GM23338 (cell line): ENCODE measurements at regions not wholly inside any gene's neighbourhood (a gene's known extent, or its start where the extent isn't known, plus 50 kb on each side); places are given as distances from the start of the nearest gene placed in this dataset.

Source experiments
- ATAC-seq: fragments of 200-7000 bp; cut with Tn5 transposase; 3 replicates; pipeline ENCODE4 v1.9.1; 2020
- DNase-seq: peaks from one replicate; pipeline ENCODE4 v3.0.0-alpha.2; 2015; ENCODE audit warnings: low spot score
- H2AFZ ChIP-seq: fragments of 200-600 bp; sonication (generic); 2 replicates; pipeline ENCODE4 v1.8.0; 2016; ENCODE audit warnings: antibody characterized with exemption, mild to moderate bottlenecking, moderate library complexity
- H3F3A ChIP-seq: fragments of 200-600 bp; sonication (generic); replicated peaks from 2 replicates; pipeline ENCODE4 v1.8.0; 2017; ENCODE audit warnings: antibody characterized with exemption, mixed run types, low read depth
- H3K27ac ChIP-seq: fragments of 200-600 bp; sonication (generic); 2 replicates; pipeline ENCODE4 v1.6.1; 2016; ENCODE audit warnings: low read depth
- H3K27me3 ChIP-seq: fragments of 200-600 bp; sonication (generic); 2 replicates; pipeline ENCODE4 v1.8.0; 2016; ENCODE audit warnings: mild to moderate bottlenecking, mixed run types, moderate library complexity; ENCODE audit not compliant: insufficient read depth
- H3K36me3 ChIP-seq: fragments of 200-600 bp; sonication (generic); 2 replicates; pipeline ENCODE4 v1.8.0; 2016; ENCODE audit warnings: mild to moderate bottlenecking; ENCODE audit not compliant: insufficient read depth
- H3K4me1 ChIP-seq: fragments of 200-600 bp; sonication (generic); 2 replicates; pipeline ENCODE4 v1.8.0; 2016; ENCODE audit warnings: mild to moderate bottlenecking, moderate library complexity; ENCODE audit not compliant: insufficient read depth
- H3K4me2 ChIP-seq: fragments of 200-600 bp; sonication (generic); 2 replicates; pipeline ENCODE4 v1.7.1; 2017; ENCODE audit warnings: mixed run types
- H3K4me3 ChIP-seq: fragments of 200-600 bp; sonication (generic); 2 replicates; pipeline ENCODE4 v1.6.1; 2016; ENCODE audit warnings: mixed run types
- H3K79me2 ChIP-seq: fragments of 200-600 bp; sonication (generic); replicated peaks from 2 replicates; pipeline ENCODE4 v1.8.0; 2017; ENCODE audit warnings: mild to moderate bottlenecking; ENCODE audit not compliant: insufficient read depth
- H3K9me2 ChIP-seq: fragments of 200-600 bp; sonication (generic); 2 replicates; pipeline ENCODE4 v1.8.0; 2017; ENCODE audit not compliant: insufficient read depth
- H4K20me1 ChIP-seq: fragments of 200-600 bp; sonication (generic); replicated peaks from 2 replicates; pipeline ENCODE4 v1.8.0; 2017; ENCODE audit warnings: mild to moderate bottlenecking; ENCODE audit not compliant: insufficient read depth
- H3K27ac Mint-ChIP-seq: 2 replicates; pipeline ENCODE4 v1.8.0; 2020; ENCODE audit warnings: inconsistent platforms, mild to moderate bottlenecking, moderate library complexity, mixed read lengths
- H3K27me3 Mint-ChIP-seq: 3 replicates; pipeline ENCODE4 v1.8.0; 2022; ENCODE audit warnings: low read depth, mild to moderate bottlenecking, moderate library complexity, mixed read lengths, inconsistent platforms; ENCODE audit not compliant: insufficient read depth, poor library complexity
- H3K36me3 Mint-ChIP-seq: 3 replicates; pipeline ENCODE4 v1.8.0; 2021; ENCODE audit warnings: low read depth, mild to moderate bottlenecking, inconsistent platforms, moderate library complexity, mixed read lengths
- H3K4me1 Mint-ChIP-seq: 3 replicates; pipeline ENCODE4 v1.8.0; 2020; ENCODE audit warnings: mild to moderate bottlenecking, inconsistent platforms, mixed read lengths
- H3K4me3 Mint-ChIP-seq: 3 replicates; pipeline ENCODE4 v1.8.0; 2021; ENCODE audit warnings: moderate library complexity, mild to moderate bottlenecking, inconsistent platforms, mixed read lengths
- H3K9me3 Mint-ChIP-seq: 3 replicates; pipeline ENCODE4 v1.8.0; 2020; ENCODE audit warnings: moderate library complexity, mild to moderate bottlenecking, inconsistent platforms, mixed read lengths
- CREB1 ChIP-seq: fragments of 250-450 bp; sonication (Bioruptor Pico); IDR thresholded peaks from 2 replicates; pipeline ENCODE4 v1.5.0; 2020; ENCODE audit warnings: low read depth, mild to moderate bottlenecking, moderate library complexity
- EZH2 ChIP-seq: fragments of 200-600 bp; sonication (generic); IDR thresholded peaks from one replicate; pipeline ENCODE4 v1.8.0; 2017; ENCODE audit warnings: antibody characterized with exemption, mild to moderate bottlenecking, low read depth; ENCODE audit not compliant: unreplicated experiment
- EZH2phosphoT487 ChIP-seq: fragments of 200-600 bp; sonication (generic); IDR thresholded peaks from one replicate; pipeline ENCODE4 v1.8.1; 2018; ENCODE audit warnings: antibody characterized with exemption; ENCODE audit not compliant: unreplicated experiment
- JUNB ChIP-seq: IDR thresholded peaks from one replicate; pipeline ENCODE4 v1.6.1; 2016; ENCODE audit warnings: antibody characterized with exemption; ENCODE audit not compliant: unreplicated experiment
- NANOG ChIP-seq: IDR thresholded peaks from 2 replicates; pipeline ENCODE4 v1.6.1; 2016; ENCODE audit warnings: antibody characterized with exemption, borderline replicate concordance
- POLR2AphosphoS5 ChIP-seq: IDR thresholded peaks from 2 replicates; pipeline ENCODE4 v1.6.1; 2016; ENCODE audit warnings: antibody characterized with exemption, low read depth
- STAT1 ChIP-seq: IDR thresholded peaks from one replicate; pipeline ENCODE4 v1.6.1; 2016; ENCODE audit warnings: antibody characterized with exemption; ENCODE audit not compliant: unreplicated experiment
- ZNF114 ChIP-seq: fragments of 250-450 bp; sonication (Bioruptor Pico); IDR thresholded peaks from 2 replicates; pipeline ENCODE4 v1.5.0; 2020; ENCODE audit warnings: mild to moderate bottlenecking, moderate library complexity
- ZNF331 ChIP-seq: fragments of 250-450 bp; sonication (Bioruptor Pico); IDR thresholded peaks from 2 replicates; pipeline ENCODE4 v1.5.0; 2020; ENCODE audit warnings: low read depth, mild to moderate bottlenecking, moderate library complexity
- TF ChIP-seq, protein P1 (sequence below): IDR thresholded peaks from one replicate; pipeline ENCODE4 v1.6.1; 2018; ENCODE audit warnings: antibody characterized with exemption; ENCODE audit not compliant: unreplicated experiment
- TF ChIP-seq, protein P2 (sequence below), 2 experiments: fragments of 200-600 bp in 1 of 2; sonication (generic) in 1 of 2; conservative IDR thresholded peaks; 2 replicates each; pipeline versions ENCODE4 v1.5.1 to v1.6.1; 2016 to 2017; ENCODE audit warnings: antibody characterized with exemption in 2 of 2, low read depth in 2 of 2, mild to moderate bottlenecking in 2 of 2, moderate library complexity in 1 of 2
- TF ChIP-seq, protein P3 (sequence below): fragments of 250-450 bp; sonication (Bioruptor Pico); IDR thresholded peaks from 2 replicates; pipeline ENCODE4 v1.5.0; 2020; ENCODE audit warnings: mild to moderate bottlenecking, moderate library complexity
- TF ChIP-seq, protein P4 (sequence below): IDR thresholded peaks from 2 replicates; pipeline ENCODE4 v1.6.1; 2016; ENCODE audit warnings: antibody characterized with exemption

DNA sequence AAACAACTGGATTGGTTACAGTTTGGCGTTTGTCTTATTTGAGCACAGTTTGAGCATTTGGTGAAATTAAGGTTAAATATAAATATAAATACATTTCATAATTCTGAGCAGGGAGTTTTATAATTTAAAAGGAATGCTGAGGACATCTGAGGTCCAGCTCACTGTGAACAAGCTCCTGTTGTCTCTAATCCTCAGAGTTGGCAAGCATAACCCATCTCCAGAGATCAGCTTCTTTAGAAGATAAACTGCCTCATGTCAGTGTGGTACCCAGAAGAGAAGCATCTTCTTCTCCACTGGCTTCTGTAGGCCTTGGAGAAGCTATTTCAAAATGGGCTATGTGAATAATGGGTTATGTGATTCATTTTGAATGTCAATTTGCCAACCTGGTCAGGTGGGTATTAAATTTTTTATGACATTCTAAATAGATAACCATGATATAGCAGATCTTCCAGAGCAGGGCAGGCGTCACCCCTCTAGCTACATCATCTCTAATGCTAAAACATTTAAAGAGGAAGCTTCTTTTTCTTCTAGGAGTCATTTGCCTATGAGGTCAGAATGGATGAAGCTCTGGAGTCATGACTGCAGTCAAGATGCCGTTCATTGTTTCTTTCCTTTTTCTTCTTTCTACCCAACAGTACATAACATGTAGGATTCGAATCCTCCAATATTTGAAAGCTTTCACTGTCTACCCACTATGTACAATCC lies 324.0 kb downstream of the RNF144A start:
- ATAC-seq (no peak), DNase-seq (no peak)
- Histone ChIP-seq H3K27me3 (no peaks in the 10 kb centered on the region), H3K4me3 (no peak overlapping the region), H3K79me2 (no peaks in the 10 kb centered on the region), H3K4me2 (no peak overlapping the region), H2AFZ (no peak overlapping the region), H3K4me1 (no peaks in the 10 kb centered on the region), H3K27ac (no peak overlapping the region), H3K9me2 (peaks cover 18% of the 10 kb centered on the region; the same call in 1 of the 2 replicates), H3K36me3 (no peaks in the 10 kb centered on the region), H4K20me1 (no peaks in the 10 kb centered on the region), H3F3A (no peaks in the 10 kb centered on the region)
- H3K27ac Mint-ChIP-seq: no peak overlapping the region
- H3K27me3 Mint-ChIP-seq: no peaks in the 10 kb centered on the region
- no peaks in the 10 kb centered on the region for H3K9me3 Mint-ChIP-seq
- no peak overlapping the region for H3K4me3 Mint-ChIP-seq
- TF ChIP-seq, protein P1, sequence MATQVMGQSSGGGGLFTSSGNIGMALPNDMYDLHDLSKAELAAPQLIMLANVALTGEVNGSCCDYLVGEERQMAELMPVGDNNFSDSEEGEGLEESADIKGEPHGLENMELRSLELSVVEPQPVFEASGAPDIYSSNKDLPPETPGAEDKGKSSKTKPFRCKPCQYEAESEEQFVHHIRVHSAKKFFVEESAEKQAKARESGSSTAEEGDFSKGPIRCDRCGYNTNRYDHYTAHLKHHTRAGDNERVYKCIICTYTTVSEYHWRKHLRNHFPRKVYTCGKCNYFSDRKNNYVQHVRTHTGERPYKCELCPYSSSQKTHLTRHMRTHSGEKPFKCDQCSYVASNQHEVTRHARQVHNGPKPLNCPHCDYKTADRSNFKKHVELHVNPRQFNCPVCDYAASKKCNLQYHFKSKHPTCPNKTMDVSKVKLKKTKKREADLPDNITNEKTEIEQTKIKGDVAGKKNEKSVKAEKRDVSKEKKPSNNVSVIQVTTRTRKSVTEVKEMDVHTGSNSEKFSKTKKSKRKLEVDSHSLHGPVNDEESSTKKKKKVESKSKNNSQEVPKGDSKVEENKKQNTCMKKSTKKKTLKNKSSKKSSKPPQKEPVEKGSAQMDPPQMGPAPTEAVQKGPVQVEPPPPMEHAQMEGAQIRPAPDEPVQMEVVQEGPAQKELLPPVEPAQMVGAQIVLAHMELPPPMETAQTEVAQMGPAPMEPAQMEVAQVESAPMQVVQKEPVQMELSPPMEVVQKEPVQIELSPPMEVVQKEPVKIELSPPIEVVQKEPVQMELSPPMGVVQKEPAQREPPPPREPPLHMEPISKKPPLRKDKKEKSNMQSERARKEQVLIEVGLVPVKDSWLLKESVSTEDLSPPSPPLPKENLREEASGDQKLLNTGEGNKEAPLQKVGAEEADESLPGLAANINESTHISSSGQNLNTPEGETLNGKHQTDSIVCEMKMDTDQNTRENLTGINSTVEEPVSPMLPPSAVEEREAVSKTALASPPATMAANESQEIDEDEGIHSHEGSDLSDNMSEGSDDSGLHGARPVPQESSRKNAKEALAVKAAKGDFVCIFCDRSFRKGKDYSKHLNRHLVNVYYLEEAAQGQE: no peak
- TF ChIP-seq, protein P2, sequence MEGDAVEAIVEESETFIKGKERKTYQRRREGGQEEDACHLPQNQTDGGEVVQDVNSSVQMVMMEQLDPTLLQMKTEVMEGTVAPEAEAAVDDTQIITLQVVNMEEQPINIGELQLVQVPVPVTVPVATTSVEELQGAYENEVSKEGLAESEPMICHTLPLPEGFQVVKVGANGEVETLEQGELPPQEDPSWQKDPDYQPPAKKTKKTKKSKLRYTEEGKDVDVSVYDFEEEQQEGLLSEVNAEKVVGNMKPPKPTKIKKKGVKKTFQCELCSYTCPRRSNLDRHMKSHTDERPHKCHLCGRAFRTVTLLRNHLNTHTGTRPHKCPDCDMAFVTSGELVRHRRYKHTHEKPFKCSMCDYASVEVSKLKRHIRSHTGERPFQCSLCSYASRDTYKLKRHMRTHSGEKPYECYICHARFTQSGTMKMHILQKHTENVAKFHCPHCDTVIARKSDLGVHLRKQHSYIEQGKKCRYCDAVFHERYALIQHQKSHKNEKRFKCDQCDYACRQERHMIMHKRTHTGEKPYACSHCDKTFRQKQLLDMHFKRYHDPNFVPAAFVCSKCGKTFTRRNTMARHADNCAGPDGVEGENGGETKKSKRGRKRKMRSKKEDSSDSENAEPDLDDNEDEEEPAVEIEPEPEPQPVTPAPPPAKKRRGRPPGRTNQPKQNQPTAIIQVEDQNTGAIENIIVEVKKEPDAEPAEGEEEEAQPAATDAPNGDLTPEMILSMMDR (conservative IDR thresholded peaks at IDR 0.05; ENCODE audit: low read depth in 2 of 2): no peak
- TF ChIP-seq, protein P3, sequence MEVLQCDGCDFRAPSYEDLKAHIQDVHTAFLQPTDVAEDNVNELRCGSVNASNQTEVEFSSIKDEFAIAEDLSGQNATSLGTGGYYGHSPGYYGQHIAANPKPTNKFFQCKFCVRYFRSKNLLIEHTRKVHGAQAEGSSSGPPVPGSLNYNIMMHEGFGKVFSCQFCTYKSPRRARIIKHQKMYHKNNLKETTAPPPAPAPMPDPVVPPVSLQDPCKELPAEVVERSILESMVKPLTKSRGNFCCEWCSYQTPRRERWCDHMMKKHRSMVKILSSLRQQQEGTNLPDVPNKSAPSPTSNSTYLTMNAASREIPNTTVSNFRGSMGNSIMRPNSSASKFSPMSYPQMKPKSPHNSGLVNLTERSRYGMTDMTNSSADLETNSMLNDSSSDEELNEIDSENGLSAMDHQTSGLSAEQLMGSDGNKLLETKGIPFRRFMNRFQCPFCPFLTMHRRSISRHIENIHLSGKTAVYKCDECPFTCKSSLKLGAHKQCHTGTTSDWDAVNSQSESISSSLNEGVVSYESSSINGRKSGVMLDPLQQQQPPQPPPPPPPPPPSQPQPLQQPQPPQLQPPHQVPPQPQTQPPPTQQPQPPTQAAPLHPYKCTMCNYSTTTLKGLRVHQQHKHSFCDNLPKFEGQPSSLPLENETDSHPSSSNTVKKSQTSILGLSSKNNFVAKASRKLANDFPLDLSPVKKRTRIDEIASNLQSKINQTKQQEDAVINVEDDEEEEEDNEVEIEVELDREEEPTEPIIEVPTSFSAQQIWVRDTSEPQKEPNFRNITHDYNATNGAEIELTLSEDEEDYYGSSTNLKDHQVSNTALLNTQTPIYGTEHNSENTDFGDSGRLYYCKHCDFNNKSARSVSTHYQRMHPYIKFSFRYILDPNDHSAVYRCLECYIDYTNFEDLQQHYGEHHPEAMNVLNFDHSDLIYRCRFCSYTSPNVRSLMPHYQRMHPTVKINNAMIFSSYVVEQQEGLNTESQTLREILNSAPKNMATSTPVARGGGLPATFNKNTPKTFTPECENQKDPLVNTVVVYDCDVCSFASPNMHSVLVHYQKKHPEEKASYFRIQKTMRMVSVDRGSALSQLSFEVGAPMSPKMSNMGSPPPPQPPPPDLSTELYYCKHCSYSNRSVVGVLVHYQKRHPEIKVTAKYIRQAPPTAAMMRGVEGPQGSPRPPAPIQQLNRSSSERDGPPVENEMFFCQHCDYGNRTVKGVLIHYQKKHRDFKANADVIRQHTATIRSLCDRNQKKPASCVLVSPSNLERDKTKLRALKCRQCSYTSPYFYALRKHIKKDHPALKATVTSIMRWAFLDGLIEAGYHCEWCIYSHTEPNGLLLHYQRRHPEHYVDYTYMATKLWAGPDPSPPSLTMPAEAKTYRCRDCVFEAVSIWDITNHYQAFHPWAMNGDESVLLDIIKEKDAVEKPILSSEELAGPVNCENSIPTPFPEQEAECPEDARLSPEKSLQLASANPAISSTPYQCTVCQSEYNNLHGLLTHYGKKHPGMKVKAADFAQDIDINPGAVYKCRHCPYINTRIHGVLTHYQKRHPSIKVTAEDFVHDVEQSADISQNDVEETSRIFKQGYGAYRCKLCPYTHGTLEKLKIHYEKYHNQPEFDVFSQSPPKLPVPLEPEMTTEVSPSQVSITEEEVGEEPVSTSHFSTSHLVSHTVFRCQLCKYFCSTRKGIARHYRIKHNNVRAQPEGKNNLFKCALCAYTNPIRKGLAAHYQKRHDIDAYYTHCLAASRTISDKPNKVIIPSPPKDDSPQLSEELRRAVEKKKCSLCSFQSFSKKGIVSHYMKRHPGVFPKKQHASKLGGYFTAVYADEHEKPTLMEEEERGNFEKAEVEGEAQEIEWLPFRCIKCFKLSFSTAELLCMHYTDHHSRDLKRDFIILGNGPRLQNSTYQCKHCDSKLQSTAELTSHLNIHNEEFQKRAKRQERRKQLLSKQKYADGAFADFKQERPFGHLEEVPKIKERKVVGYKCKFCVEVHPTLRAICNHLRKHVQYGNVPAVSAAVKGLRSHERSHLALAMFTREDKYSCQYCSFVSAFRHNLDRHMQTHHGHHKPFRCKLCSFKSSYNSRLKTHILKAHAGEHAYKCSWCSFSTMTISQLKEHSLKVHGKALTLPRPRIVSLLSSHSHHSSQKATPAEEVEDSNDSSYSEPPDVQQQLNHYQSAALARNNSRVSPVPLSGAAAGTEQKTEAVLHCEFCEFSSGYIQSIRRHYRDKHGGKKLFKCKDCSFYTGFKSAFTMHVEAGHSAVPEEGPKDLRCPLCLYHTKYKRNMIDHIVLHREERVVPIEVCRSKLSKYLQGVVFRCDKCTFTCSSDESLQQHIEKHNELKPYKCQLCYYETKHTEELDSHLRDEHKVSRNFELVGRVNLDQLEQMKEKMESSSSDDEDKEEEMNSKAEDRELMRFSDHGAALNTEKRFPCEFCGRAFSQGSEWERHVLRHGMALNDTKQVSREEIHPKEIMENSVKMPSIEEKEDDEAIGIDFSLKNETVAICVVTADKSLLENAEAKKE (CRISPR knock-in tag): no peak
- TF ChIP-seq EZH2phosphoT487 (no peak), ZNF114 (no peak), ZNF331 (CRISPR knock-in tag) (no peak), NANOG (no peak), STAT1 (no peak), EZH2 (no peak), CREB1 (CRISPR knock-in tag) (no peak), POLR2AphosphoS5 (no peak), JUNB (no peak)
- TF ChIP-seq, protein P4, sequence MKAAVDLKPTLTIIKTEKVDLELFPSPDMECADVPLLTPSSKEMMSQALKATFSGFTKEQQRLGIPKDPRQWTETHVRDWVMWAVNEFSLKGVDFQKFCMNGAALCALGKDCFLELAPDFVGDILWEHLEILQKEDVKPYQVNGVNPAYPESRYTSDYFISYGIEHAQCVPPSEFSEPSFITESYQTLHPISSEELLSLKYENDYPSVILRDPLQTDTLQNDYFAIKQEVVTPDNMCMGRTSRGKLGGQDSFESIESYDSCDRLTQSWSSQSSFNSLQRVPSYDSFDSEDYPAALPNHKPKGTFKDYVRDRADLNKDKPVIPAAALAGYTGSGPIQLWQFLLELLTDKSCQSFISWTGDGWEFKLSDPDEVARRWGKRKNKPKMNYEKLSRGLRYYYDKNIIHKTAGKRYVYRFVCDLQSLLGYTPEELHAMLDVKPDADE: no peak
- peaks cover 12% of the 10 kb centered on the region for H3K4me1 Mint-ChIP-seq
- no peaks in the 10 kb centered on the region; the same call in 2 of the 3 replicates for H3K36me3 Mint-ChIP-seq
